ENCODE measurements at regions not wholly inside any gene's neighbourhood (a gene's known extent, or its start where the extent isn't known, plus 50 kb on each side); places are given as distances from the start of the nearest gene placed in this dataset.

GRCh38 chr6:114521926-114522325, 179.1 kb upstream of the HS3ST5 start:
- TF ChIP-seq YY1 (IDR thresholded peaks at IDR 0.05; ENCODE audit: low read depth): no peak
- no peak for TF ChIP-seq ELF1 (IDR thresholded peaks at IDR 0.05)
- TF ChIP-seq REST (IDR thresholded peaks at IDR 0.05; ENCODE audit: low read depth, low read length): no peak
- TF ChIP-seq TAF1 (IDR thresholded peaks at IDR 0.05; ENCODE audit: borderline replicate concordance, low read depth, low read length): no peak
- no peak for TF ChIP-seq TEAD4 (IDR thresholded peaks at IDR 0.05; ENCODE audit: borderline replicate concordance, insufficient read depth)
- no peak for TF ChIP-seq CTCF (IDR thresholded peaks at IDR 0.05)
- TF ChIP-seq USF1 (IDR thresholded peaks at IDR 0.05; ENCODE audit: borderline replicate concordance, low read depth): no peak

Measured in SK-N-SH (cell line).